HepG2 (cell line): ENCODE measurements at regions not wholly inside any gene's neighbourhood (a gene's known extent, or its start where the extent isn't known, plus 50 kb on each side); places are given as distances from the start of the nearest gene placed in this dataset.

ENCODE experiments used
- ATAC-seq: fragments of 200-7000 bp; cut with Tn5 transposase; 3 replicates; pipeline ENCODE4 v1.9.1; 2020; ENCODE audit warnings: mild to moderate bottlenecking, moderate library complexity
- BruUV-seq: library from RNA; stranded (reverse); fragments of 400-500 nt; replicated peaks from 2 replicates; lab custom pipeline; 2021; lab: Mats Ljungman, UMichigan
- CTCF ChIA-PET: fragments of 300-600 bp; formaldehyde crosslinking; extraction: SDS; loops from one replicate; lab custom pipeline; 2021; ENCODE audit warnings: low total read pairs, inconsistent platforms, low intra/inter-chr PET ratio; lab: Yijun Ruan, JAX
- POLR2A ChIA-PET: fragments of 350-600 bp; sonication (Branson Sonifier 250); formaldehyde crosslinking; loops from one replicate; lab custom pipeline; 2020; ENCODE audit warnings: antibody characterized with exemption, inconsistent platforms; lab: Yijun Ruan, JAX
- DNase-seq: peaks from one replicate; pipeline ENCODE4 v3.0.0-alpha.2; 2015; ENCODE audit warnings: low spot score
- FAIRE-seq: peaks from 3 replicates; lab custom pipeline; 2011; peaks lifted over from hg19 to GRCh38; lab: Jason Lieb, UNC
- H2AFZ ChIP-seq: one replicate; pipeline ENCODE4 v1.6.1; 2011; ENCODE audit warnings: low read length, inconsistent platforms
- H3K27ac ChIP-seq: fragments of 300-600 bp; 3 replicates; pipeline ENCODE4 v1.8.0; 2011; ENCODE audit warnings: mixed run types, mild to moderate bottlenecking, mixed read lengths, low read length, inconsistent platforms; ENCODE audit not compliant: insufficient read depth; ENCODE audit errors: extremely low read length
- H3K27me3 ChIP-seq, 2 experiments: fragments of 200-600 bp in 1 of 2; 2 replicates in 1 of 2; 3 replicates in 1 of 2; pipeline versions ENCODE4 v1.6.0 to v1.8.0; 2011; ENCODE audit warnings: low read length in 2 of 2, mild to moderate bottlenecking in 2 of 2, moderate library complexity in 2 of 2, inconsistent platforms in 1 of 2; ENCODE audit not compliant: insufficient read depth in 2 of 2, control insufficient read depth in 1 of 2
- H3K36me3 ChIP-seq, 2 experiments: fragments of 200-600 bp in 1 of 2; replicated peaks in 1 of 2; 2 replicates in 1 of 2; 3 replicates in 1 of 2; pipeline versions ENCODE4 v1.5.1 to v1.8.0; 2011; ENCODE audit warnings: low read length in 2 of 2, inconsistent platforms in 1 of 2; ENCODE audit not compliant: insufficient read depth in 2 of 2, control insufficient read depth in 1 of 2
- H3K4me1 ChIP-seq: 2 replicates; pipeline ENCODE4 v1.5.1; 2012; ENCODE audit warnings: low read length, inconsistent platforms; ENCODE audit not compliant: insufficient read depth
- H3K4me2 ChIP-seq: 2 replicates; pipeline ENCODE4 v1.6.0; 2011; ENCODE audit warnings: low read depth, low read length, inconsistent platforms
- H3K4me3 ChIP-seq, 3 experiments: fragments of 200-600 bp in 1 of 3; sonication (generic), shearing (Covaris generic) in 1 of 3; replicated peaks in 1 of 3; 2 replicates each; pipeline ENCODE4 v1.5.1; 2011 to 2016; ENCODE audit warnings: low read length in 3 of 3, inconsistent platforms in 2 of 3, low read depth in 2 of 3, mild to moderate bottlenecking in 2 of 3, control low read depth in 1 of 3, mixed read lengths in 1 of 3; ENCODE audit not compliant: insufficient read depth in 1 of 3
- H3K79me2 ChIP-seq: one replicate; pipeline ENCODE4 v1.6.1; 2011; ENCODE audit warnings: low read length, inconsistent platforms; ENCODE audit not compliant: insufficient read depth
- H3K9ac ChIP-seq: 2 replicates; pipeline ENCODE4 v1.6.0; 2011; ENCODE audit warnings: mild to moderate bottlenecking, low read depth, low read length, inconsistent platforms; ENCODE audit not compliant: insufficient read depth
- H3K9me3 ChIP-seq: 2 replicates; pipeline ENCODE4 v1.5.1; 2012; ENCODE audit warnings: mild to moderate bottlenecking, low read length
- H4K20me1 ChIP-seq: 2 replicates; pipeline ENCODE4 v1.6.0; 2011; ENCODE audit warnings: inconsistent platforms, mild to moderate bottlenecking, low read length, moderate library complexity; ENCODE audit not compliant: insufficient read depth
- GABPB1 ChIP-seq: IDR thresholded peaks from 2 replicates; pipeline ENCODE4 v1.6.1; 2016; ENCODE audit warnings: mild to moderate bottlenecking, missing genetic modification reagents, moderate library complexity, missing compliant biosample characterization
- KAT8 ChIP-seq: IDR thresholded peaks from 2 replicates; pipeline ENCODE4 v1.6.1; 2016; ENCODE audit warnings: missing genetic modification reagents, missing compliant biosample characterization
- KLF11 ChIP-seq: IDR thresholded peaks from 2 replicates; pipeline ENCODE4 v1.6.1; 2016; ENCODE audit warnings: missing compliant biosample characterization
- KLF13 ChIP-seq: sonication (generic); formaldehyde crosslinking; IDR thresholded peaks from 2 replicates; pipeline ENCODE4 v1.4.0; 2020; ENCODE audit warnings: mild to moderate bottlenecking, missing genetic modification reagents
- MZF1 ChIP-seq: sonication (generic); formaldehyde crosslinking; IDR thresholded peaks from 2 replicates; pipeline ENCODE4 v1.8.1; 2023; ENCODE audit warnings: mild to moderate bottlenecking, missing genetic modification reagents, borderline replicate concordance
- RFXANK ChIP-seq: IDR thresholded peaks from 2 replicates; pipeline ENCODE4 v1.6.1; 2016
- SOX13 ChIP-seq, 3 experiments: fragments of 450-650 bp in 1 of 3; sonication (generic) in 1 of 3; formaldehyde crosslinking in 1 of 3; IDR thresholded peaks in 2 of 3; conservative IDR thresholded peaks in 1 of 3; 2 replicates each; pipeline versions ENCODE4 v1.5.0 to v1.6.1; 2016 to 2020; ENCODE audit warnings: antibody characterized with exemption in 1 of 3, mild to moderate bottlenecking in 1 of 3, missing compliant biosample characterization in 1 of 3, missing genetic modification reagents in 1 of 3, moderate library complexity in 1 of 3
- ZC3H4 ChIP-seq: sonication (generic); formaldehyde crosslinking; IDR thresholded peaks from 2 replicates; pipeline ENCODE4 v1.4.0; 2020; ENCODE audit warnings: missing genetic modification reagents, borderline replicate concordance
- ZNF121 ChIP-seq: sonication (generic); formaldehyde crosslinking; IDR thresholded peaks from 2 replicates; pipeline ENCODE4 v1.5.0; 2020; ENCODE audit warnings: mild to moderate bottlenecking, missing genetic modification reagents
- ZNF20 ChIP-seq: sonication (generic); formaldehyde crosslinking; IDR thresholded peaks from 2 replicates; pipeline ENCODE4 v1.4.0; 2020; ENCODE audit warnings: mild to moderate bottlenecking, moderate library complexity, missing genetic modification reagents
- ZNF446 ChIP-seq: sonication (generic); formaldehyde crosslinking; IDR thresholded peaks from 2 replicates; pipeline ENCODE4 v1.5.0; 2020; ENCODE audit warnings: mild to moderate bottlenecking, missing genetic modification reagents
- ZNF605 ChIP-seq: sonication (generic); formaldehyde crosslinking; IDR thresholded peaks from 2 replicates; pipeline ENCODE4 v1.8.0; 2022; ENCODE audit warnings: mild to moderate bottlenecking, missing genetic modification reagents
- ZNF7 ChIP-seq: IDR thresholded peaks from 2 replicates; pipeline ENCODE4 v1.6.1; 2016; ENCODE audit warnings: missing biosample characterization, missing genetic modification reagents
- ZNF747 ChIP-seq: sonication (generic); formaldehyde crosslinking; IDR thresholded peaks from 2 replicates; pipeline ENCODE4 v1.8.1; 2023; ENCODE audit warnings: missing genetic modification reagents, mild to moderate bottlenecking, borderline replicate concordance
- ZNF772 ChIP-seq: sonication (generic); formaldehyde crosslinking; IDR thresholded peaks from 2 replicates; pipeline ENCODE4 v1.5.0; 2020; ENCODE audit warnings: mild to moderate bottlenecking, missing genetic modification reagents
- ZNF777 ChIP-seq: sonication (generic); formaldehyde crosslinking; IDR thresholded peaks from 2 replicates; pipeline ENCODE4 v1.4.0; 2020; ENCODE audit warnings: missing genetic modification reagents
- ZSCAN31 ChIP-seq: sonication (generic); formaldehyde crosslinking; IDR thresholded peaks from 2 replicates; pipeline ENCODE4 v1.5.0; 2020; ENCODE audit warnings: low read depth, mild to moderate bottlenecking, missing genetic modification reagents
- WGBS: methylation state at CpG from one replicate; pipeline ENCODE4 v1.1.6; 2017; ENCODE audit warnings: low lambda C conversion rate; 5-methylcytosine and 5-hydroxymethylcytosine counted together
- in situ Hi-C: cut with HindIII; loops from 2 replicates; pipeline ENCODE4 v1.10.0; 2017; ENCODE audit warnings: low pct_unique_long_range_greater_than_20kb; ENCODE audit not compliant: extremely low pct_ligation_motif_present
- intact Hi-C: fragments of 100-400 bp; cut with micrococcal nuclease; formaldehyde crosslinking; loops from one replicate; pipeline ENCODE4 v1.10.0; 2022; ENCODE audit not compliant: unreplicated experiment
- TF ChIP-seq, protein P1 (sequence below): sonication (generic); formaldehyde crosslinking; IDR thresholded peaks from 2 replicates; pipeline ENCODE4 v1.4.0; 2020; ENCODE audit warnings: missing genetic modification reagents, mild to moderate bottlenecking, borderline replicate concordance
- TF ChIP-seq, protein P2 (sequence below): sonication (generic); formaldehyde crosslinking; IDR thresholded peaks from 2 replicates; pipeline ENCODE4 v1.4.0; 2020; ENCODE audit warnings: missing genetic modification reagents

DNA sequence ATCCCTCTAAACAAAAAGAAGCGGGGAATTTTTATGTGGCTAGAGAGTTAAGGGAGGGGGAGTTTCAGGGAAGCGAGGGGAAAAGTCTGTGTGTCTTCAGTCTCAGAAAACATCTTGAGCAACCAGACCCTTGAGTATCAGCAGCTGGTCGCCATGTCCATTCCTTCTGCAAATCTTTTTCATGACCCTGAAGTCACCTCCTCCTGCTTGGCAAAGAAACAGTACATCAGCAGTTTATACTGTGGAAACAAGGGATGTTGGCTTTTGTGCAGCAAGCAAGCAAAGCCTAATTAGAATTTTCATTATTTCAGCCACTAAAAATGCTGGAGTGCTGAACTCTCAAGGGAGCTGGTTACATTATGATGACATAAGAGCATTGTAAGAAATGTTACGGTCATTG, 187.4 kb upstream of the SLC8A1 start (continued):
- TF ChIP-seq ZNF777 = no peak
- TF ChIP-seq, protein P1, sequence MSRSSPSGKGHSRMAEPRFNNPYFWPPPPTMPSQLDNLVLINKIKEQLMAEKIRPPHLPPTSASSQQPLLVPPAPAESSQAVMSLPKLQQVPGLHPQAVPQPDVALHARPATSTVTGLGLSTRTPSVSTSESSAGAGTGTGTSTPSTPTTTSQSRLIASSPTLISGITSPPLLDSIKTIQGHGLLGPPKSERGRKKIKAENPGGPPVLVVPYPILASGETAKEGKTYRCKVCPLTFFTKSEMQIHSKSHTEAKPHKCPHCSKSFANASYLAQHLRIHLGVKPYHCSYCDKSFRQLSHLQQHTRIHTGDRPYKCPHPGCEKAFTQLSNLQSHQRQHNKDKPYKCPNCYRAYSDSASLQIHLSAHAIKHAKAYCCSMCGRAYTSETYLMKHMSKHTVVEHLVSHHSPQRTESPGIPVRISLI (CRISPR knock-in tag) = no peak
- no peak for TF ChIP-seq ZSCAN31
- TF ChIP-seq KLF13 (CRISPR knock-in tag) = no peak
- TF ChIP-seq SOX13 (IDR thresholded peaks at IDR 0.05) = no peak
- no peak for TF ChIP-seq SOX13 (CRISPR knock-in tag; conservative IDR thresholded peaks at IDR 0.05 in 1 of 2, IDR thresholded peaks at IDR 0.05 in 1 of 2)
- no peak for TF ChIP-seq ZNF121 (CRISPR knock-in tag)
- no peak for TF ChIP-seq GABPB1
- no peak for TF ChIP-seq ZNF747 (CRISPR knock-in tag)
- TF ChIP-seq MZF1 (CRISPR knock-in tag) = no peak
- no peak for TF ChIP-seq KAT8 (CRISPR knock-in tag)
- no peak for TF ChIP-seq ZNF20
- no peak for TF ChIP-seq ZNF7 (CRISPR knock-in tag)

DNA sequence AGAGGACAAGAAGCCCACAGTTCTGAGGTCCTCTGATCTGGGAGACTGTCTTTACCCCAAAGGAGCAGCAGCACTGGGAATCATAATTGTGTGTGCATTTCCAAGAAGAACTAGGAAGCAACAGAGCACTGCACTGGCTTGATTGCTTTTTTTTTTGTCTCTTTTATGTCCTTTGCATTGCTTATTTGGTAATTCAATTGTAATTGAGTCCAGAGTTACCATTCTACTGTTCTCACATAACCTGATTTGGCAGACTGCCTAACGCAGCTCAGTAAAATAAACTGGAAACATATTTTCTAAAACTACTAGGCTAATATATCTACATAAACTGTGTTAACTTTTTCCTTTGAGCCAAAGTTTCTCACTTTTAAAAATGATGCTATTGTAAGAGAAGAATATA, 190.3 kb upstream of the SLC8A1 start:
- ChIA-PET CTCF (no interaction called here), POLR2A (no interaction called here)
- no peaks in the 10 kb centered on the region for H3K9me3 ChIP-seq
- WGBS = 2% methylated on average over 1 of the region's 1 CpG
- H3K27me3 ChIP-seq = no peaks in the 10 kb centered on the region
- H4K20me1 ChIP-seq = no peaks in the 10 kb centered on the region
- BruUV-seq = no TSS peak
- in situ Hi-C loops (no loop called here), intact Hi-C loops (no loop called here)
- DNase-seq (no peak), ATAC-seq (no peak), FAIRE-seq (no peak)
- H3K4me1 ChIP-seq = no peaks in the 10 kb centered on the region
- no peak overlapping the region for H3K9ac ChIP-seq
- no peaks in the 10 kb centered on the region for H3K36me3 ChIP-seq
- no peak overlapping the region for H3K4me3 ChIP-seq
- no peaks in the 10 kb centered on the region for H3K79me2 ChIP-seq
- H3K27ac ChIP-seq = no peak overlapping the region
- no peak overlapping the region for H3K4me2 ChIP-seq
- no peak overlapping the region for H2AFZ ChIP-seq
- TF ChIP-seq RFXANK (CRISPR knock-in tag) (no peak), KLF11 (CRISPR knock-in tag) (no peak), ZC3H4 (no peak), ZNF772 (CRISPR knock-in tag) (no peak), ZNF446 (CRISPR knock-in tag) (no peak), ZNF605 (CRISPR knock-in tag) (no peak)
- TF ChIP-seq, protein P2, sequence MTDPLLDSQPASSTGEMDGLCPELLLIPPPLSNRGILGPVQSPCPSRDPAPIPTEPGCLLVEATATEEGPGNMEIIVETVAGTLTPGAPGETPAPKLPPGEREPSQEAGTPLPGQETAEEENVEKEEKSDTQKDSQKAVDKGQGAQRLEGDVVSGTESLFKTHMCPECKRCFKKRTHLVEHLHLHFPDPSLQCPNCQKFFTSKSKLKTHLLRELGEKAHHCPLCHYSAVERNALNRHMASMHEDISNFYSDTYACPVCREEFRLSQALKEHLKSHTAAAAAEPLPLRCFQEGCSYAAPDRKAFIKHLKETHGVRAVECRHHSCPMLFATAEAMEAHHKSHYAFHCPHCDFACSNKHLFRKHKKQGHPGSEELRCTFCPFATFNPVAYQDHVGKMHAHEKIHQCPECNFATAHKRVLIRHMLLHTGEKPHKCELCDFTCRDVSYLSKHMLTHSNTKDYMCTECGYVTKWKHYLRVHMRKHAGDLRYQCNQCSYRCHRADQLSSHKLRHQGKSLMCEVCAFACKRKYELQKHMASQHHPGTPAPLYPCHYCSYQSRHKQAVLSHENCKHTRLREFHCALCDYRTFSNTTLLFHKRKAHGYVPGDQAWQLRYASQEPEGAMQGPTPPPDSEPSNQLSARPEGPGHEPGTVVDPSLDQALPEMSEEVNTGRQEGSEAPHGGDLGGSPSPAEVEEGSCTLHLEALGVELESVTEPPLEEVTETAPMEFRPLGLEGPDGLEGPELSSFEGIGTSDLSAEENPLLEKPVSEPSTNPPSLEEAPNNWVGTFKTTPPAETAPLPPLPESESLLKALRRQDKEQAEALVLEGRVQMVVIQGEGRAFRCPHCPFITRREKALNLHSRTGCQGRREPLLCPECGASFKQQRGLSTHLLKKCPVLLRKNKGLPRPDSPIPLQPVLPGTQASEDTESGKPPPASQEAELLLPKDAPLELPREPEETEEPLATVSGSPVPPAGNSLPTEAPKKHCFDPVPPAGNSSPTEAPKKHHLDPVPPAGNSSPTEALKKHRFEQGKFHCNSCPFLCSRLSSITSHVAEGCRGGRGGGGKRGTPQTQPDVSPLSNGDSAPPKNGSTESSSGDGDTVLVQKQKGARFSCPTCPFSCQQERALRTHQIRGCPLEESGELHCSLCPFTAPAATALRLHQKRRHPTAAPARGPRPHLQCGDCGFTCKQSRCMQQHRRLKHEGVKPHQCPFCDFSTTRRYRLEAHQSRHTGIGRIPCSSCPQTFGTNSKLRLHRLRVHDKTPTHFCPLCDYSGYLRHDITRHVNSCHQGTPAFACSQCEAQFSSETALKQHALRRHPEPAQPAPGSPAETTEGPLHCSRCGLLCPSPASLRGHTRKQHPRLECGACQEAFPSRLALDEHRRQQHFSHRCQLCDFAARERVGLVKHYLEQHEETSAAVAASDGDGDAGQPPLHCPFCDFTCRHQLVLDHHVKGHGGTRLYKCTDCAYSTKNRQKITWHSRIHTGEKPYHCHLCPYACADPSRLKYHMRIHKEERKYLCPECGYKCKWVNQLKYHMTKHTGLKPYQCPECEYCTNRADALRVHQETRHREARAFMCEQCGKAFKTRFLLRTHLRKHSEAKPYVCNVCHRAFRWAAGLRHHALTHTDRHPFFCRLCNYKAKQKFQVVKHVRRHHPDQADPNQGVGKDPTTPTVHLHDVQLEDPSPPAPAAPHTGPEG (CRISPR knock-in tag) = no peak
